GM23338 (cell line): ENCODE measurements at regions not wholly inside any gene's neighbourhood (a gene's known extent, or its start where the extent isn't known, plus 50 kb on each side); places are given as distances from the start of the nearest gene placed in this dataset.

Experiments
- ATAC-seq: fragments of 200-7000 bp; cut with Tn5 transposase; 3 replicates; pipeline ENCODE4 v1.9.1; 2020
- DNase-seq: peaks from one replicate; pipeline ENCODE4 v3.0.0-alpha.2; 2015; ENCODE audit warnings: low spot score
- H2AFZ ChIP-seq: fragments of 200-600 bp; sonication (generic); 2 replicates; pipeline ENCODE4 v1.8.0; 2016; ENCODE audit warnings: antibody characterized with exemption, mild to moderate bottlenecking, moderate library complexity
- H3F3A ChIP-seq: fragments of 200-600 bp; sonication (generic); replicated peaks from 2 replicates; pipeline ENCODE4 v1.8.0; 2017; ENCODE audit warnings: antibody characterized with exemption, mixed run types, low read depth
- H3K27ac ChIP-seq: fragments of 200-600 bp; sonication (generic); 2 replicates; pipeline ENCODE4 v1.6.1; 2016; ENCODE audit warnings: low read depth
- H3K27me3 ChIP-seq: fragments of 200-600 bp; sonication (generic); 2 replicates; pipeline ENCODE4 v1.8.0; 2016; ENCODE audit warnings: mild to moderate bottlenecking, mixed run types, moderate library complexity; ENCODE audit not compliant: insufficient read depth
- H3K36me3 ChIP-seq: fragments of 200-600 bp; sonication (generic); 2 replicates; pipeline ENCODE4 v1.8.0; 2016; ENCODE audit warnings: mild to moderate bottlenecking; ENCODE audit not compliant: insufficient read depth
- H3K4me1 ChIP-seq: fragments of 200-600 bp; sonication (generic); 2 replicates; pipeline ENCODE4 v1.8.0; 2016; ENCODE audit warnings: mild to moderate bottlenecking, moderate library complexity; ENCODE audit not compliant: insufficient read depth
- H3K4me2 ChIP-seq: fragments of 200-600 bp; sonication (generic); 2 replicates; pipeline ENCODE4 v1.7.1; 2017; ENCODE audit warnings: mixed run types
- H3K4me3 ChIP-seq: fragments of 200-600 bp; sonication (generic); 2 replicates; pipeline ENCODE4 v1.6.1; 2016; ENCODE audit warnings: mixed run types
- H3K79me2 ChIP-seq: fragments of 200-600 bp; sonication (generic); replicated peaks from 2 replicates; pipeline ENCODE4 v1.8.0; 2017; ENCODE audit warnings: mild to moderate bottlenecking; ENCODE audit not compliant: insufficient read depth
- H3K9me2 ChIP-seq: fragments of 200-600 bp; sonication (generic); 2 replicates; pipeline ENCODE4 v1.8.0; 2017; ENCODE audit not compliant: insufficient read depth
- H4K20me1 ChIP-seq: fragments of 200-600 bp; sonication (generic); replicated peaks from 2 replicates; pipeline ENCODE4 v1.8.0; 2017; ENCODE audit warnings: mild to moderate bottlenecking; ENCODE audit not compliant: insufficient read depth
- H3K27ac Mint-ChIP-seq: 2 replicates; pipeline ENCODE4 v1.8.0; 2020; ENCODE audit warnings: inconsistent platforms, mild to moderate bottlenecking, moderate library complexity, mixed read lengths
- H3K27me3 Mint-ChIP-seq: 3 replicates; pipeline ENCODE4 v1.8.0; 2022; ENCODE audit warnings: low read depth, mild to moderate bottlenecking, moderate library complexity, mixed read lengths, inconsistent platforms; ENCODE audit not compliant: insufficient read depth, poor library complexity
- H3K36me3 Mint-ChIP-seq: 3 replicates; pipeline ENCODE4 v1.8.0; 2021; ENCODE audit warnings: low read depth, mild to moderate bottlenecking, inconsistent platforms, moderate library complexity, mixed read lengths
- H3K4me1 Mint-ChIP-seq: 3 replicates; pipeline ENCODE4 v1.8.0; 2020; ENCODE audit warnings: mild to moderate bottlenecking, inconsistent platforms, mixed read lengths
- H3K4me3 Mint-ChIP-seq: 3 replicates; pipeline ENCODE4 v1.8.0; 2021; ENCODE audit warnings: moderate library complexity, mild to moderate bottlenecking, inconsistent platforms, mixed read lengths
- H3K9me3 Mint-ChIP-seq: 3 replicates; pipeline ENCODE4 v1.8.0; 2020; ENCODE audit warnings: moderate library complexity, mild to moderate bottlenecking, inconsistent platforms, mixed read lengths
- CREB1 ChIP-seq: fragments of 250-450 bp; sonication (Bioruptor Pico); IDR thresholded peaks from 2 replicates; pipeline ENCODE4 v1.5.0; 2020; ENCODE audit warnings: low read depth, mild to moderate bottlenecking, moderate library complexity
- EZH2 ChIP-seq: fragments of 200-600 bp; sonication (generic); IDR thresholded peaks from one replicate; pipeline ENCODE4 v1.8.0; 2017; ENCODE audit warnings: antibody characterized with exemption, mild to moderate bottlenecking, low read depth; ENCODE audit not compliant: unreplicated experiment
- EZH2phosphoT487 ChIP-seq: fragments of 200-600 bp; sonication (generic); IDR thresholded peaks from one replicate; pipeline ENCODE4 v1.8.1; 2018; ENCODE audit warnings: antibody characterized with exemption; ENCODE audit not compliant: unreplicated experiment
- JUNB ChIP-seq: IDR thresholded peaks from one replicate; pipeline ENCODE4 v1.6.1; 2016; ENCODE audit warnings: antibody characterized with exemption; ENCODE audit not compliant: unreplicated experiment
- NANOG ChIP-seq: IDR thresholded peaks from 2 replicates; pipeline ENCODE4 v1.6.1; 2016; ENCODE audit warnings: antibody characterized with exemption, borderline replicate concordance
- POLR2AphosphoS5 ChIP-seq: IDR thresholded peaks from 2 replicates; pipeline ENCODE4 v1.6.1; 2016; ENCODE audit warnings: antibody characterized with exemption, low read depth
- REST ChIP-seq: IDR thresholded peaks from one replicate; pipeline ENCODE4 v1.6.1; 2018; ENCODE audit warnings: antibody characterized with exemption; ENCODE audit not compliant: unreplicated experiment
- TF ChIP-seq, protein P1 (sequence below): IDR thresholded peaks from 2 replicates; pipeline ENCODE4 v1.6.1; 2016; ENCODE audit warnings: antibody characterized with exemption
- TF ChIP-seq, protein P2 (sequence below), 2 experiments: fragments of 200-600 bp in 1 of 2; sonication (generic) in 1 of 2; conservative IDR thresholded peaks; 2 replicates each; pipeline versions ENCODE4 v1.5.1 to v1.6.1; 2016 to 2017; ENCODE audit warnings: antibody characterized with exemption in 2 of 2, low read depth in 2 of 2, mild to moderate bottlenecking in 2 of 2, moderate library complexity in 1 of 2

DNA sequence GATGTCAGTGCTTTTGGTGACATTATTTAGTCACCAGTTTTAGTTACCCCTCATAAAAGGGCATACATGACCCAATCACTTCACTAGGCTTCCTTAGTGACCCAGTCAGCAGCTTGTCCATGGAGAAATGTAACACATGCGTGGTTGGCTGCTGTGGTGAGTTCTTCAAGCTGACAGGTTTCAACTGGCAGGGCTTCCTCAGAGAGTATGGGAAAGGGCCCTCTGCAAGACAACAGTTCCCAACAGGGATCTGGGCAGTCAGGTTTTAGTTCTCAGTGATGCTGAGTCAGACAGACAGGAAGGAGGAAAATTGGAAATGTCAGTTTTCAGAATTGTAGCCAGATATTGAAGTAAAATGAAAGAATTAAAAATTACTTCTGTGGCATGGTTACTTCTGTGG lies 282.5 kb downstream of the TBL1XR1 start:
- Histone ChIP-seq H3K4me2 (no peak overlapping the region), H3K27me3 (no peaks in the 10 kb centered on the region), H2AFZ (0 out of 2 replicates have a peak overlapping the region, but pooled peaks have one; percentile 4), H3K4me3 (no peak overlapping the region), H3K79me2 (no peaks in the 10 kb centered on the region), H3K4me1 (peaks cover 27% of the 10 kb centered on the region), H3K36me3 (no peaks in the 10 kb centered on the region), H3K9me2 (peaks cover 20% of the 10 kb centered on the region), H3F3A (no peaks in the 10 kb centered on the region), H4K20me1 (no peaks in the 10 kb centered on the region), H3K27ac (no peak overlapping the region)
- TF ChIP-seq JUNB (no peak), REST (no peak), POLR2AphosphoS5 (no peak), EZH2 (no peak), NANOG (no peak), CREB1 (CRISPR knock-in tag) (no peak), EZH2phosphoT487 (no peak)
- TF ChIP-seq, protein P1, sequence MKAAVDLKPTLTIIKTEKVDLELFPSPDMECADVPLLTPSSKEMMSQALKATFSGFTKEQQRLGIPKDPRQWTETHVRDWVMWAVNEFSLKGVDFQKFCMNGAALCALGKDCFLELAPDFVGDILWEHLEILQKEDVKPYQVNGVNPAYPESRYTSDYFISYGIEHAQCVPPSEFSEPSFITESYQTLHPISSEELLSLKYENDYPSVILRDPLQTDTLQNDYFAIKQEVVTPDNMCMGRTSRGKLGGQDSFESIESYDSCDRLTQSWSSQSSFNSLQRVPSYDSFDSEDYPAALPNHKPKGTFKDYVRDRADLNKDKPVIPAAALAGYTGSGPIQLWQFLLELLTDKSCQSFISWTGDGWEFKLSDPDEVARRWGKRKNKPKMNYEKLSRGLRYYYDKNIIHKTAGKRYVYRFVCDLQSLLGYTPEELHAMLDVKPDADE, result no peak
- TF ChIP-seq, protein P2, sequence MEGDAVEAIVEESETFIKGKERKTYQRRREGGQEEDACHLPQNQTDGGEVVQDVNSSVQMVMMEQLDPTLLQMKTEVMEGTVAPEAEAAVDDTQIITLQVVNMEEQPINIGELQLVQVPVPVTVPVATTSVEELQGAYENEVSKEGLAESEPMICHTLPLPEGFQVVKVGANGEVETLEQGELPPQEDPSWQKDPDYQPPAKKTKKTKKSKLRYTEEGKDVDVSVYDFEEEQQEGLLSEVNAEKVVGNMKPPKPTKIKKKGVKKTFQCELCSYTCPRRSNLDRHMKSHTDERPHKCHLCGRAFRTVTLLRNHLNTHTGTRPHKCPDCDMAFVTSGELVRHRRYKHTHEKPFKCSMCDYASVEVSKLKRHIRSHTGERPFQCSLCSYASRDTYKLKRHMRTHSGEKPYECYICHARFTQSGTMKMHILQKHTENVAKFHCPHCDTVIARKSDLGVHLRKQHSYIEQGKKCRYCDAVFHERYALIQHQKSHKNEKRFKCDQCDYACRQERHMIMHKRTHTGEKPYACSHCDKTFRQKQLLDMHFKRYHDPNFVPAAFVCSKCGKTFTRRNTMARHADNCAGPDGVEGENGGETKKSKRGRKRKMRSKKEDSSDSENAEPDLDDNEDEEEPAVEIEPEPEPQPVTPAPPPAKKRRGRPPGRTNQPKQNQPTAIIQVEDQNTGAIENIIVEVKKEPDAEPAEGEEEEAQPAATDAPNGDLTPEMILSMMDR (conservative IDR thresholded peaks at IDR 0.05; ENCODE audit: low read depth in 2 of 2), result no peak
- peaks cover 3% of the 10 kb centered on the region for H3K27me3 Mint-ChIP-seq
- no peaks in the 10 kb centered on the region for H3K9me3 Mint-ChIP-seq
- no peak overlapping the region for H3K4me3 Mint-ChIP-seq
- no peak overlapping the region for H3K27ac Mint-ChIP-seq
- ATAC-seq (no peak), DNase-seq (no peak)
- peaks cover 42% of the 10 kb centered on the region for H3K4me1 Mint-ChIP-seq
- H3K36me3 Mint-ChIP-seq, result peaks cover 3% of the 10 kb centered on the region; the same call in 2 of the 3 replicates

- Histone ChIP-seq H3K9me2 (peaks cover 16% of the 10 kb centered on the region), H4K20me1 (no peaks in the 10 kb centered on the region), H3K27ac (no peak overlapping the region), H3K4me3 (no peak overlapping the region), H3K79me2 (no peaks in the 10 kb centered on the region), H3F3A (no peaks in the 10 kb centered on the region), H3K4me2 (no peak overlapping the region), H3K36me3 (no peaks in the 10 kb centered on the region), H3K4me1 (peaks cover 11% of the 10 kb centered on the region), H3K27me3 (no peaks in the 10 kb centered on the region), H2AFZ (no peak overlapping the region)
- H3K9me3 Mint-ChIP-seq, result no peaks in the 10 kb centered on the region
- ATAC-seq, result no peak
- H3K4me3 Mint-ChIP-seq, result no peak overlapping the region
- no peak overlapping the region for H3K27ac Mint-ChIP-seq
- H3K27me3 Mint-ChIP-seq, result peaks cover 3% of the 10 kb centered on the region
- H3K36me3 Mint-ChIP-seq, result peaks cover 3% of the 10 kb centered on the region; the same call in 2 of the 3 replicates
- H3K4me1 Mint-ChIP-seq, result peaks cover 19% of the 10 kb centered on the region
- DNase-seq, result no peak
- TF ChIP-seq NANOG (no peak), JUNB (no peak), REST (no peak)
- TF ChIP-seq, protein P2 (conservative IDR thresholded peaks at IDR 0.05; ENCODE audit: low read depth in 2 of 2), result no peak
- TF ChIP-seq, protein P1, result no peak
Observed at GRCh38 chr3:176911579-176911978, 285.7 kb downstream of the TBL1XR1 start.
